H9 (cell line): ENCODE measurements at regions not wholly inside any gene's neighbourhood (a gene's known extent, or its start where the extent isn't known, plus 50 kb on each side); places are given as distances from the start of the nearest gene placed in this dataset.

Source experiments
- DNase-seq: peaks from one replicate; pipeline ENCODE4 v3.0.0-alpha.2; 2017
- H2AFZ ChIP-seq: one replicate; pipeline ENCODE4 v1.6.1; 2013; ENCODE audit warnings: mild to moderate bottlenecking, low read length, control low read depth, moderate library complexity
- H2AK5ac ChIP-seq: 2 replicates; pipeline ENCODE4 v1.6.1; 2013; ENCODE audit warnings: low read length, control low read depth, mixed read lengths; ENCODE audit not compliant: insufficient read length
- H2BK120ac ChIP-seq: one replicate; pipeline ENCODE4 v1.6.1; 2013; ENCODE audit warnings: low read depth, mild to moderate bottlenecking, low read length, control low read depth, inconsistent platforms; ENCODE audit not compliant: poor library complexity, severe bottlenecking
- H2BK12ac ChIP-seq: 2 replicates; pipeline ENCODE4 v1.6.1; 2013; ENCODE audit warnings: low read length, control low read depth, mixed read lengths, low read depth; ENCODE audit not compliant: insufficient read length
- H2BK15ac ChIP-seq: 2 replicates; pipeline ENCODE4 v1.6.1; 2013; ENCODE audit warnings: low read depth, low read length, control low read depth
- H2BK20ac ChIP-seq: one replicate; pipeline ENCODE4 v1.6.1; 2013; ENCODE audit warnings: low read depth, mild to moderate bottlenecking, low read length, control low read depth, inconsistent platforms; ENCODE audit not compliant: poor library complexity, severe bottlenecking
- H2BK5ac ChIP-seq: 2 replicates; pipeline ENCODE4 v1.6.1; 2013; ENCODE audit warnings: low read length, control low read depth, mixed read lengths; ENCODE audit not compliant: insufficient read length
- H3K14ac ChIP-seq: 2 replicates; pipeline ENCODE4 v1.6.1; 2013; ENCODE audit warnings: low read length, control low read depth; ENCODE audit not compliant: insufficient read depth
- H3K18ac ChIP-seq: 2 replicates; pipeline ENCODE4 v1.6.1; 2013; ENCODE audit warnings: low read depth, mild to moderate bottlenecking, mixed read lengths, low read length, control low read depth; ENCODE audit not compliant: insufficient read length
- H3K23ac ChIP-seq: 2 replicates; pipeline ENCODE4 v1.6.1; 2013; ENCODE audit warnings: low read length, control low read depth, mixed read lengths, low read depth; ENCODE audit not compliant: insufficient read length
- H3K23me2 ChIP-seq: 2 replicates; pipeline ENCODE4 v1.6.1; 2013; ENCODE audit warnings: low read depth, mild to moderate bottlenecking, mixed read lengths, low read length, control low read depth; ENCODE audit not compliant: insufficient read length, poor library complexity, severe bottlenecking
- H3K27ac ChIP-seq: 2 replicates; pipeline ENCODE4 v1.5.1; 2013; ENCODE audit warnings: low read length, control low read depth, mixed read lengths, low read depth; ENCODE audit not compliant: insufficient read length
- H3K27me3 ChIP-seq: 2 replicates; pipeline ENCODE4 v1.6.1; 2013; ENCODE audit warnings: low read length, control low read depth, inconsistent platforms; ENCODE audit not compliant: insufficient read depth
- H3K4ac ChIP-seq: 2 replicates; pipeline ENCODE4 v1.6.1; 2013; ENCODE audit warnings: low read depth, mild to moderate bottlenecking, control low read depth, inconsistent platforms, low read length, moderate library complexity
- H3K4me1 ChIP-seq: 2 replicates; pipeline ENCODE4 v1.6.1; 2013; ENCODE audit warnings: low read length, control low read depth, inconsistent platforms; ENCODE audit not compliant: insufficient read depth
- H3K4me2 ChIP-seq: 2 replicates; pipeline ENCODE4 v1.6.1; 2013; ENCODE audit warnings: low read length, control low read depth, mixed read lengths; ENCODE audit not compliant: insufficient read length, insufficient read depth
- H3K56ac ChIP-seq: 2 replicates; pipeline ENCODE4 v1.6.1; 2013; ENCODE audit warnings: low read depth, mild to moderate bottlenecking, mixed read lengths, low read length, control low read depth; ENCODE audit not compliant: insufficient read length
- H3K79me1 ChIP-seq: 2 replicates; pipeline ENCODE4 v1.6.1; 2013; ENCODE audit warnings: low read depth, mild to moderate bottlenecking, moderate library complexity, low read length, control low read depth, inconsistent platforms; ENCODE audit not compliant: insufficient read depth, poor library complexity, severe bottlenecking
- H3K79me2 ChIP-seq: 2 replicates; pipeline ENCODE4 v1.6.1; 2013; ENCODE audit warnings: low read length, control low read depth, inconsistent platforms; ENCODE audit not compliant: insufficient read depth
- H3K9ac ChIP-seq: 2 replicates; pipeline ENCODE4 v1.6.1; 2013; ENCODE audit warnings: low read length, control low read depth, mixed read lengths; ENCODE audit not compliant: insufficient read length; ENCODE audit errors: extremely low read depth
- H3K9me3 ChIP-seq: one replicate; pipeline ENCODE4 v1.6.1; 2013; ENCODE audit warnings: low read depth, low read length, inconsistent platforms; ENCODE audit not compliant: control insufficient read depth
- H3T11ph ChIP-seq: one replicate; pipeline ENCODE4 v1.6.1; 2013; ENCODE audit warnings: mild to moderate bottlenecking, low read length, control low read depth, inconsistent platforms
- H4K20me1 ChIP-seq: one replicate; pipeline ENCODE4 v1.6.1; 2013; ENCODE audit not compliant: control insufficient read depth, insufficient read length, insufficient read depth
- H4K5ac ChIP-seq: 2 replicates; pipeline ENCODE4 v1.6.1; 2013; ENCODE audit warnings: low read depth, mild to moderate bottlenecking, mixed read lengths, low read length, control low read depth; ENCODE audit not compliant: insufficient read length
- H4K8ac ChIP-seq: replicated peaks from 2 replicates; pipeline ENCODE4 v1.6.1; 2013; ENCODE audit warnings: low read length, control low read depth, mixed read lengths, low read depth; ENCODE audit not compliant: insufficient read length
- H4K91ac ChIP-seq: 2 replicates; pipeline ENCODE4 v1.6.1; 2013; ENCODE audit warnings: low read depth, mild to moderate bottlenecking, moderate library complexity, mixed read lengths, low read length, control low read depth; ENCODE audit not compliant: insufficient read length
- H3K27ac Mint-ChIP-seq, 3 experiments: 2 replicates in 2 of 3; 3 replicates in 1 of 3; pipeline ENCODE4 v1.8.0; 2020 to 2021; ENCODE audit warnings: mixed read lengths in 3 of 3, mild to moderate bottlenecking in 1 of 3, moderate library complexity in 1 of 3
- H3K27me3 Mint-ChIP-seq: 2 replicates; pipeline ENCODE4 v1.8.0; 2021; ENCODE audit warnings: low read depth, mild to moderate bottlenecking, moderate library complexity, mixed read lengths
- H3K36me3 Mint-ChIP-seq, 3 experiments: 2 replicates in 2 of 3; 3 replicates in 1 of 3; pipeline ENCODE4 v1.8.0; 2020 to 2021; ENCODE audit warnings: low read depth in 3 of 3, mixed read lengths in 3 of 3; ENCODE audit not compliant: insufficient read depth in 1 of 3
- H3K4me1 Mint-ChIP-seq, 2 experiments: 2 replicates each; pipeline ENCODE4 v1.8.0; 2020; ENCODE audit warnings: mixed read lengths in 2 of 2
- H3K4me3 Mint-ChIP-seq, 2 experiments: 2 replicates in 1 of 2; 3 replicates in 1 of 2; pipeline ENCODE4 v1.8.0; 2020 to 2021; ENCODE audit warnings: mild to moderate bottlenecking in 2 of 2, mixed read lengths in 2 of 2, moderate library complexity in 1 of 2
- H3K9me3 Mint-ChIP-seq, 2 experiments: 2 replicates in 1 of 2; 3 replicates in 1 of 2; pipeline ENCODE4 v1.8.0; 2020; ENCODE audit warnings: mild to moderate bottlenecking in 2 of 2, mixed read lengths in 2 of 2, moderate library complexity in 1 of 2
- CTCF ChIP-seq: fragments of 200-600 bp; sonication (generic); conservative IDR thresholded peaks from 3 replicates; pipeline ENCODE4 v1.8.0; 2021; ENCODE audit warnings: antibody characterized with exemption, mild to moderate bottlenecking
- WGBS: extraction: QIAGEN DNeasy Blood & Tissue Kit; methylation state at CpG from one replicate; pipeline ENCODE4 v1.1.7; 2013; ENCODE audit warnings: missing lambda C conversion rate, low lambda C conversion rate, mixed read lengths; ENCODE audit not compliant: insufficient read length; ENCODE audit errors: extremely low coverage; 5-methylcytosine and 5-hydroxymethylcytosine counted together

- no peak overlapping the region for H3K18ac ChIP-seq
- no peak overlapping the region for H3T11ph ChIP-seq
- no peak overlapping the region for H4K5ac ChIP-seq
- no peak overlapping the region for H2AFZ ChIP-seq
- H3K27ac ChIP-seq: no peak overlapping the region
- H3K4me2 ChIP-seq: no peak overlapping the region
- H3K79me1 ChIP-seq: no peaks in the 10 kb centered on the region
- no peak overlapping the region for H3K4me3 Mint-ChIP-seq
- H3K27me3 Mint-ChIP-seq: peaks cover 3% of the 10 kb centered on the region
- no peak overlapping the region for H3K27ac Mint-ChIP-seq
- DNase-seq: no peak
- H3K4me1 Mint-ChIP-seq: no peaks in the 10 kb centered on the region
- H3K23me2 ChIP-seq: no peaks in the 10 kb centered on the region
- no peak overlapping the region for H2BK20ac ChIP-seq
- H3K79me2 ChIP-seq: no peaks in the 10 kb centered on the region
- H2AK5ac ChIP-seq: no peak overlapping the region
- no peak overlapping the region for H2BK120ac ChIP-seq
- no peak overlapping the region for H4K8ac ChIP-seq
- H2BK15ac ChIP-seq: no peak overlapping the region
- no peak overlapping the region for H2BK12ac ChIP-seq
- H2BK5ac ChIP-seq: no peak overlapping the region
- no peaks in the 10 kb centered on the region for H3K36me3 Mint-ChIP-seq
- no peak overlapping the region for H3K14ac ChIP-seq
- no CpG with 5 or more reads among the region's 5 CpGs for WGBS
- no peak overlapping the region for H3K56ac ChIP-seq
- no peaks in the 10 kb centered on the region for H3K9me3 Mint-ChIP-seq
- no peak overlapping the region for H3K4ac ChIP-seq
- no peak overlapping the region for H4K91ac ChIP-seq
- no peak overlapping the region for H3K23ac ChIP-seq
- no peaks in the 10 kb centered on the region for H3K4me1 ChIP-seq
- H3K9ac ChIP-seq: no peak overlapping the region
- H3K27me3 ChIP-seq: no peaks in the 10 kb centered on the region
- no peaks in the 10 kb centered on the region for H4K20me1 ChIP-seq
- H3K9me3 ChIP-seq: no peaks in the 10 kb centered on the region
- no peak for TF ChIP-seq CTCF
These were observed 168.0 kb downstream of the SNX10 start for GRCh38 chr7:26459540-26460193.
